K562 (cell line): ENCODE measurements at regions not wholly inside any gene's neighbourhood (a gene's known extent, or its start where the extent isn't known, plus 50 kb on each side); places are given as distances from the start of the nearest gene placed in this dataset.

Experiments
- ATAC-seq: fragments of 200-7000 bp; cut with Tn5 transposase; 3 replicates; pipeline ENCODE4 v1.9.1; 2020; ENCODE audit warnings: moderate library complexity
- BruUV-seq: library from RNA; stranded (reverse); fragments of 400-500 nt; replicated peaks from 2 replicates; lab custom pipeline; 2021; lab: Mats Ljungman, UMichigan
- CTCF ChIA-PET: fragments of 300-600 bp; formaldehyde crosslinking; extraction: SDS; loops from one replicate; lab custom pipeline; 2021; ENCODE audit warnings: low intra/inter-chr PET ratio; lab: Yijun Ruan, JAX
- POLR2A ChIA-PET: fragments of 300-600, 350-650 bp; sonication (Branson Sonifier 250); formaldehyde crosslinking; extraction: SDS; loops from one replicate; lab custom pipeline; 2021; ENCODE audit warnings: antibody characterized with exemption, inconsistent platforms; lab: Yijun Ruan, JAX
- DNase-seq, 4 experiments: peaks; one replicate each; pipeline versions ENCODE4 v3.0.0 to v3.0.0-alpha.2; 2011 to 2018; ENCODE audit warnings: low spot score in 3 of 4, mixed read lengths in 3 of 4; ENCODE audit errors: extremely low read depth in 1 of 4
- FAIRE-seq: peaks from 2 replicates; lab custom pipeline; 2011; peaks lifted over from hg19 to GRCh38; lab: Jason Lieb, UNC
- H2AFZ ChIP-seq: 2 replicates; pipeline ENCODE4 v1.6.0; 2011; ENCODE audit warnings: low read depth, low read length, control low read depth, inconsistent platforms
- H3K27ac ChIP-seq: fragments of 200-600 bp; 3 replicates; pipeline ENCODE4 v1.8.0; 2011; ENCODE audit warnings: low read depth, mild to moderate bottlenecking, control low read depth, inconsistent platforms, low read length, moderate library complexity, mixed read lengths; ENCODE audit errors: extremely low read depth
- H3K27me3 ChIP-seq, 2 experiments: fragments of 300-600 bp in 1 of 2; 2 replicates in 1 of 2; 3 replicates in 1 of 2; pipeline versions ENCODE4 v1.6.0 to v1.8.0; 2011; ENCODE audit warnings: inconsistent platforms in 2 of 2, low read length in 2 of 2, mild to moderate bottlenecking in 1 of 2, mixed read lengths in 1 of 2, moderate library complexity in 1 of 2; ENCODE audit not compliant: control insufficient read depth in 2 of 2, insufficient read depth in 2 of 2
- H3K36me3 ChIP-seq: fragments of 300-600 bp; 3 replicates; pipeline ENCODE4 v1.8.0; 2011; ENCODE audit warnings: mild to moderate bottlenecking, low read length, inconsistent platforms; ENCODE audit not compliant: control insufficient read depth, insufficient read depth
- H3K4me1 ChIP-seq, 2 experiments: fragments of 200-600 bp in 1 of 2; replicated peaks in 1 of 2; 2 replicates in 1 of 2; 3 replicates in 1 of 2; pipeline versions ENCODE4 v1.5.1 to v1.8.0; 2011; ENCODE audit warnings: inconsistent platforms in 2 of 2, low read length in 2 of 2, mild to moderate bottlenecking in 1 of 2, mixed read lengths in 1 of 2, moderate library complexity in 1 of 2; ENCODE audit not compliant: control insufficient read depth in 2 of 2, insufficient read depth in 2 of 2
- H3K4me2 ChIP-seq: 2 replicates; pipeline ENCODE4 v1.6.1; 2011; ENCODE audit warnings: low read length, control low read depth, inconsistent platforms, mixed read lengths; ENCODE audit not compliant: insufficient read depth
- H3K4me3 ChIP-seq: fragments of 200-600 bp; sonication (generic), shearing (Covaris generic); 2 replicates; pipeline ENCODE4 v1.5.1; 2016; ENCODE audit warnings: control low read depth, inconsistent platforms
- H3K79me2 ChIP-seq: fragments of 200-600 bp; 3 replicates; pipeline ENCODE4 v1.8.0; 2011; ENCODE audit warnings: low read length, inconsistent platforms; ENCODE audit not compliant: control insufficient read depth, insufficient read depth
- H3K9ac ChIP-seq, 2 experiments: 2 replicates each; pipeline versions ENCODE4 v1.6.0 to v1.6.1; 2011; ENCODE audit warnings: low read depth in 2 of 2, low read length in 2 of 2, control low read depth in 1 of 2, inconsistent platforms in 1 of 2, mild to moderate bottlenecking in 1 of 2, mixed read lengths in 1 of 2; ENCODE audit not compliant: insufficient read depth in 1 of 2
- H3K9me1 ChIP-seq: one replicate; pipeline ENCODE4 v1.6.0; 2011; ENCODE audit warnings: inconsistent platforms, mild to moderate bottlenecking, low read length, moderate library complexity; ENCODE audit not compliant: control insufficient read depth, insufficient read depth
- H3K9me3 ChIP-seq: replicated peaks from 2 replicates; pipeline ENCODE4 v1.5.1; 2011; ENCODE audit warnings: low read depth, low read length, inconsistent platforms; ENCODE audit not compliant: control insufficient read depth, insufficient read depth
- H4K20me1 ChIP-seq: replicated peaks from 2 replicates; pipeline ENCODE4 v1.6.1; 2011; ENCODE audit warnings: low read length, inconsistent platforms, mixed read lengths; ENCODE audit not compliant: control insufficient read depth, insufficient read depth
- ARID4B ChIP-seq: sonication (generic); formaldehyde crosslinking; IDR thresholded peaks from 2 replicates; pipeline ENCODE4 v1.8.0; 2022; ENCODE audit warnings: mild to moderate bottlenecking, missing genetic modification reagents
- GTF2A2 ChIP-seq: IDR thresholded peaks from 2 replicates; pipeline ENCODE4 v1.6.1; 2016; ENCODE audit warnings: mild to moderate bottlenecking, missing genetic modification characterization, missing compliant biosample characterization
- HDAC6 ChIP-seq: IDR thresholded peaks from 2 replicates; pipeline ENCODE4 v1.6.1; 2012; ENCODE audit warnings: low read depth, mild to moderate bottlenecking, control low read depth, inconsistent platforms, low read length, moderate library complexity
- HEY1 ChIP-seq: fragments of 250-450 bp; sonication (Bioruptor Pico); IDR thresholded peaks from 2 replicates; pipeline ENCODE4 v1.5.0; 2020; ENCODE audit warnings: mild to moderate bottlenecking, moderate library complexity, borderline replicate concordance
- HIVEP1 ChIP-seq: fragments of 250-450 bp; sonication (Bioruptor Pico); IDR thresholded peaks from 2 replicates; pipeline ENCODE4 v1.4.0; 2020; ENCODE audit warnings: mild to moderate bottlenecking
- HMGN3 ChIP-seq: IDR thresholded peaks from 2 replicates; pipeline ENCODE4 v1.6.1; 2011; ENCODE audit warnings: borderline replicate concordance, low read depth, mild to moderate bottlenecking, mixed read lengths, low read length; ENCODE audit not compliant: insufficient read length; ENCODE audit errors: extremely low read depth
- MBD2 ChIP-seq: sonication (generic); IDR thresholded peaks from 2 replicates; pipeline ENCODE4 v1.6.1; 2016; ENCODE audit warnings: low read depth, borderline replicate concordance
- RBM17 ChIP-seq: fragments of 200-400 bp; formaldehyde crosslinking; IDR thresholded peaks from 2 replicates; pipeline ENCODE4 v1.6.1; 2017; ENCODE audit warnings: low read depth, mild to moderate bottlenecking, low read length, borderline replicate concordance
- SIRT6 ChIP-seq: IDR thresholded peaks from one replicate; pipeline ENCODE4 v1.6.1; 2012; ENCODE audit warnings: low read depth, mild to moderate bottlenecking, control low read depth, inconsistent platforms, low read length, moderate library complexity
- SRSF7 ChIP-seq: fragments of 200-400 bp; formaldehyde crosslinking; optimal IDR thresholded peaks from 2 replicates; pipeline ENCODE3; 2017; ENCODE audit warnings: mild to moderate bottlenecking, low read depth, low read length
- YY1 ChIP-seq, 3 experiments: IDR thresholded peaks; 2 replicates each; pipeline ENCODE4 v1.6.1; 2011; ENCODE audit warnings: low read length in 2 of 3, mild to moderate bottlenecking in 2 of 3, moderate library complexity in 2 of 3, borderline replicate concordance in 1 of 3, control low read depth in 1 of 3, low read depth in 1 of 3; ENCODE audit not compliant: insufficient read depth in 3 of 3, insufficient replicate concordance in 2 of 3, control insufficient read depth in 1 of 3, insufficient read length in 1 of 3; ENCODE audit errors: extremely low read depth in 1 of 3
- ZNF165 ChIP-seq: fragments of 250-450 bp; sonication (Bioruptor Pico); IDR thresholded peaks from 2 replicates; pipeline ENCODE4 v1.4.0; 2020; ENCODE audit warnings: borderline replicate concordance
- ZNF232 ChIP-seq: sonication (generic); formaldehyde crosslinking; IDR thresholded peaks from 2 replicates; pipeline ENCODE4 v1.8.0; 2022; ENCODE audit warnings: mild to moderate bottlenecking, missing genetic modification reagents
- ZNF263 ChIP-seq: sonication (generic); formaldehyde crosslinking; IDR thresholded peaks from 2 replicates; pipeline ENCODE4 v1.8.0; 2022; ENCODE audit warnings: mild to moderate bottlenecking, missing genetic modification reagents, borderline replicate concordance
- ZSCAN32 ChIP-seq: fragments of 450-650 bp; formaldehyde crosslinking; IDR thresholded peaks from 2 replicates; pipeline ENCODE4 v1.4.0; 2020; ENCODE audit warnings: mild to moderate bottlenecking, moderate library complexity
- WGBS: fragments of 100-300 bp; shearing (Covaris generic); methylation state at CpG from one replicate; pipeline ENCODE4 v1.1.6; 2016; ENCODE audit warnings: low coverage, mixed read lengths; ENCODE audit not compliant: insufficient coverage; ENCODE audit errors: missing lambda C conversion rate; 5-methylcytosine and 5-hydroxymethylcytosine counted together
- in situ Hi-C: fragments of 300-500 bp; cut with MboI; formaldehyde crosslinking; loops from 4 replicates; pipeline ENCODE4 v1.15.0; 2018; ENCODE audit warnings: inconsistent platforms, mixed read lengths
- intact Hi-C: fragments of 100-400 bp; cut with micrococcal nuclease; formaldehyde crosslinking; loops from 2 replicates; pipeline ENCODE4 v1.14.2; 2022

DNA sequence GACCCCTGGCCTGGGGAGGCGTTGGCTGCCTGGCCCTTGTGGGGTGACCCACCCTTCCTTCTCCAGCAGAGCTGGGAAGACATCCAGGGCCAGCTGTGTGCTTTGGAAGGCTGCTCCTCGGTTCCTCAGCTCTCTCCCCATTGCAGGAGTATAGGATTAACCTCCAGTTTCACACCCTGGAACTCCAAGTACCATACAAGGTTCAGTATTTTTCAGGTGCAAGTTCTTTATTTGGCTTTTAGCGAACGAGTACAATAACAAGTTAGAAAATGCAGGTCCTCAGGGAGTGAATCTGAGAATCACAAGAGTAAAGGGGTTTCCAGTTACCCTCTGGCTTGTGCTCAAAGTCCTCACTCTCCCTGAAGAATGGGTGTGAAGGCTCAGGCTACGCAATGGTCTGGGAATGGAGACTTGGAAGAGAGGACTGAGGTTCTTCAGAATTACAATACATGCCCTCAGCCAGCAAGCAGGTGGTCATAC is 101.2 kb downstream of the APOB start (continued):
- no peak for TF ChIP-seq RBM17
- no peak for TF ChIP-seq ZNF263 (CRISPR knock-in tag)
- TF ChIP-seq SRSF7 = no peak
- TF ChIP-seq HIVEP1 = no peak
- no peak for TF ChIP-seq ZNF165 (CRISPR knock-in tag)
- TF ChIP-seq HDAC6 = no peak
- TF ChIP-seq HEY1 (CRISPR knock-in tag) = no peak

- whole genome bisulfite sequencing = 0% methylated on average over 7 of the region's 7 CpGs
- ATAC-seq (no peak), DNase-seq (no peak), FAIRE-seq (no peak)
- Histone ChIP-seq H3K4me1 (no peaks in the 10 kb centered on the region), H3K27me3 (peaks cover 5 to 15% of the 10 kb centered on the region in 2 experiments; a peak in 2 of 5 replicates), H3K79me2 (no peaks in the 10 kb centered on the region), H3K9ac (no peak overlapping the region), H3K9me3 (no peaks in the 10 kb centered on the region), H2AFZ (no peak overlapping the region), H4K20me1 (no peaks in the 10 kb centered on the region; the same call in 1 of the 2 replicates), H3K4me3 (no peak overlapping the region), H3K9me1 (no peaks in the 10 kb centered on the region), H3K36me3 (no peaks in the 10 kb centered on the region), H3K4me2 (no peak overlapping the region), H3K27ac (no peak overlapping the region)
- CTCF ChIA-PET = no interaction called here
- in situ Hi-C loops (loop anchor here (25.0 kb wide), 1 partner anchor 504 kb away; the partner anchor contains the start of gene RHOB), intact Hi-C loops (no loop called here)
- POLR2A ChIA-PET = interaction anchor here (0.6 kb wide), 1 partner anchor 756 kb away, joined by 3 read pairs; no protein-coding TSS in a partner anchor
- no TSS peak for BruUV-seq
- TF ChIP-seq ZSCAN32 (no peak), ZNF232 (CRISPR knock-in tag) (no peak), MBD2 (no peak), GTF2A2 (tag) (no peak), HMGN3 (no peak), SIRT6 (no peak), ARID4B (no peak), YY1 (IDR thresholded peaks at IDR 0.05; ENCODE audit: borderline replicate concordance in 1 of 3, control insufficient read depth in 1 of 3, extremely low read depth in 1 of 3, insufficient read depth in 3 of 3, insufficient read length in 1 of 3, insufficient replicate concordance in 2 of 3, low read depth in 1 of 3, low read length in 2 of 3) (no peak)
These were observed 103.0 kb downstream of the APOB start for GRCh38 chr2:20940856-20941255.
